Keratinocyte (primary cell): ENCODE measurements at regions not wholly inside any gene's neighbourhood (a gene's known extent, or its start where the extent isn't known, plus 50 kb on each side); places are given as distances from the start of the nearest gene placed in this dataset.

Source experiments
- DNase-seq: peaks from one replicate; pipeline ENCODE4 v3.0.0-alpha.2; 2011; ENCODE audit warnings: low read depth, missing footprints, low spot score
- FAIRE-seq: peaks from 2 replicates; lab custom pipeline; 2011; peaks lifted over from hg19 to GRCh38; lab: Jason Lieb, UNC
- H2AFZ ChIP-seq: 2 replicates; pipeline ENCODE4 v1.6.0; 2012; ENCODE audit warnings: low read length, control low read depth, inconsistent platforms; ENCODE audit not compliant: control insufficient read depth
- H3K27ac ChIP-seq: 2 replicates; pipeline ENCODE4 v1.5.1; 2011; ENCODE audit warnings: low read length; ENCODE audit not compliant: control insufficient read depth, insufficient read depth
- H3K27me3 ChIP-seq: 3 replicates; pipeline ENCODE4 v1.6.0; 2011; ENCODE audit warnings: low read length; ENCODE audit not compliant: control insufficient read depth, insufficient read depth; ENCODE audit errors: extremely low read depth
- H3K36me3 ChIP-seq, 2 experiments: 2 replicates in 1 of 2; 3 replicates in 1 of 2; pipeline ENCODE4 v1.5.1; 2011; ENCODE audit warnings: low read length in 2 of 2, mild to moderate bottlenecking in 1 of 2; ENCODE audit not compliant: control insufficient read depth in 2 of 2, insufficient read depth in 2 of 2; ENCODE audit errors: extremely low read depth in 1 of 2
- H3K4me1 ChIP-seq: 3 replicates; pipeline ENCODE4 v1.5.1; 2011; ENCODE audit warnings: low read length; ENCODE audit not compliant: control insufficient read depth, insufficient read depth; ENCODE audit errors: extremely low read depth
- H3K4me2 ChIP-seq: 3 replicates; pipeline ENCODE4 v1.6.0; 2011; ENCODE audit warnings: low read depth, low read length; ENCODE audit not compliant: control insufficient read depth, insufficient read depth; ENCODE audit errors: extremely low read depth
- H3K4me3 ChIP-seq, 3 experiments: fragments of 200-600 bp in 1 of 3; sonication (generic) in 1 of 3; 2 replicates in 2 of 3; 3 replicates in 1 of 3; pipeline ENCODE4 v1.5.1; 2011 to 2016; ENCODE audit warnings: low read length in 3 of 3, mild to moderate bottlenecking in 3 of 3, control low read depth in 2 of 3, inconsistent platforms in 1 of 3, low read depth in 1 of 3, mixed read lengths in 1 of 3, mixed run types in 1 of 3, moderate library complexity in 1 of 3; ENCODE audit not compliant: control insufficient read depth in 2 of 3, insufficient read depth in 2 of 3; ENCODE audit errors: extremely low read depth in 1 of 3
- H3K79me2 ChIP-seq: 2 replicates; pipeline ENCODE4 v1.6.0; 2012; ENCODE audit warnings: low read length; ENCODE audit not compliant: control insufficient read depth, insufficient read depth
- H3K9ac ChIP-seq: 3 replicates; pipeline ENCODE4 v1.6.0; 2011; ENCODE audit warnings: low read length; ENCODE audit not compliant: control insufficient read depth, insufficient read depth; ENCODE audit errors: extremely low read depth
- H3K9me1 ChIP-seq: 3 replicates; pipeline ENCODE4 v1.6.0; 2011; ENCODE audit warnings: low read length; ENCODE audit not compliant: control insufficient read depth, insufficient read depth; ENCODE audit errors: extremely low read depth
- H3K9me3 ChIP-seq: 2 replicates; pipeline ENCODE4 v1.5.1; 2012; ENCODE audit warnings: low read depth, low read length; ENCODE audit not compliant: control insufficient read depth
- H4K20me1 ChIP-seq: 3 replicates; pipeline ENCODE4 v1.6.0; 2011; ENCODE audit warnings: low read length; ENCODE audit not compliant: control insufficient read depth, insufficient read depth; ENCODE audit errors: extremely low read depth
- CTCF ChIP-seq, 3 experiments: IDR thresholded peaks in 1 of 3; conservative IDR thresholded peaks in 1 of 3; optimal IDR thresholded peaks in 1 of 3; 2 replicates in 2 of 3; 3 replicates in 1 of 3; pipeline versions ENCODE3 to v1.5.1; 2011; ENCODE audit warnings: low read length in 3 of 3, mild to moderate bottlenecking in 3 of 3, moderate library complexity in 2 of 3, control low read depth in 1 of 3, inconsistent platforms in 1 of 3; ENCODE audit not compliant: insufficient read depth in 2 of 3; ENCODE audit errors: extremely low read depth in 1 of 3
- EZH2 ChIP-seq: IDR thresholded peaks from one replicate; pipeline ENCODE4 v1.6.1; 2012; ENCODE audit warnings: inconsistent platforms, mild to moderate bottlenecking, low read length, moderate library complexity
- dilution Hi-C: fragments of 300-500 bp; cut with MboI; formaldehyde crosslinking; loops from one replicate; pipeline ENCODE4 v1.7.0; 2020; ENCODE audit warnings: low sequenced_read_pairs; ENCODE audit not compliant: extremely low pct_ligation_motif_present

GRCh38 chr16:59411961-59412841, 678.1 kb upstream of the GOT2 start:
- H4K20me1 ChIP-seq: no peaks in the 10 kb centered on the region
- DNase-seq (no peak), FAIRE-seq (no peak)
- TF ChIP-seq CTCF (optimal IDR thresholded peaks at IDR 0.05 in 1 of 3, IDR thresholded peaks at IDR 0.05 in 1 of 3, conservative IDR thresholded peaks at IDR 0.05 in 1 of 3; ENCODE audit: extremely low read depth in 1 of 3, insufficient read depth in 2 of 3, low read length in 3 of 3) (no peak), EZH2 (no peak)
- no peaks in the 10 kb centered on the region for H3K79me2 ChIP-seq
- H2AFZ ChIP-seq: no peak overlapping the region
- H3K4me3 ChIP-seq: no peak overlapping the region
- H3K9me1 ChIP-seq: no peaks in the 10 kb centered on the region
- H3K36me3 ChIP-seq: no peaks in the 10 kb centered on the region
- dilution Hi-C loops: no loop called here
- H3K9ac ChIP-seq: no peak overlapping the region
- no peaks in the 10 kb centered on the region for H3K4me1 ChIP-seq
- H3K27me3 ChIP-seq: no peaks in the 10 kb centered on the region
- no peak overlapping the region for H3K4me2 ChIP-seq
- H3K9me3 ChIP-seq: no peaks in the 10 kb centered on the region
- H3K27ac ChIP-seq: no peak overlapping the region

- FAIRE-seq: no peak
- H3K4me3 ChIP-seq: no peak overlapping the region
- no peaks in the 10 kb centered on the region for H4K20me1 ChIP-seq
- H2AFZ ChIP-seq: no peak overlapping the region
- DNase-seq: no peak
- no peak overlapping the region for H3K4me2 ChIP-seq
- no peaks in the 10 kb centered on the region for H3K79me2 ChIP-seq
- H3K36me3 ChIP-seq: no peaks in the 10 kb centered on the region
- no peaks in the 10 kb centered on the region for H3K9me1 ChIP-seq
- no peak overlapping the region for H3K27ac ChIP-seq
- TF ChIP-seq CTCF (optimal IDR thresholded peaks at IDR 0.05 in 1 of 3, IDR thresholded peaks at IDR 0.05 in 1 of 3, conservative IDR thresholded peaks at IDR 0.05 in 1 of 3; ENCODE audit: extremely low read depth in 1 of 3, insufficient read depth in 2 of 3, low read length in 3 of 3) (no peak), EZH2 (no peak)
- H3K9ac ChIP-seq: no peak overlapping the region
- no peaks in the 10 kb centered on the region for H3K27me3 ChIP-seq
- H3K4me1 ChIP-seq: no peaks in the 10 kb centered on the region
- H3K9me3 ChIP-seq: no peaks in the 10 kb centered on the region
- dilution Hi-C loops: no loop called here
Observed at GRCh38 chr16:59410451-59410850, 676.3 kb upstream of the GOT2 start.
